ENCODE measurements at regions not wholly inside any gene's neighbourhood (a gene's known extent, or its start where the extent isn't known, plus 50 kb on each side); places are given as distances from the start of the nearest gene placed in this dataset.

- TF ChIP-seq CTCF (IDR thresholded peaks at IDR 0.05): no peak
- TF ChIP-seq POLR2A (IDR thresholded peaks at IDR 0.05): no peak
These were observed 577.0 kb upstream of the CDH11 start for GRCh38 chr16:65698791-65699321.

All from uterus (tissue), 2 donors.